Gastroesophageal sphincter (tissue), 4 donors: ENCODE measurements at regions not wholly inside any gene's neighbourhood (a gene's known extent, or its start where the extent isn't known, plus 50 kb on each side); places are given as distances from the start of the nearest gene placed in this dataset.

Experiments
- ATAC-seq: fragments of 150-250 bp; one replicate; pipeline ENCODE4 v1.9.1; 2016; ENCODE audit warnings: mild to moderate bottlenecking, moderate library complexity
- H3K27ac ChIP-seq, 4 donors: fragments of 200-600 bp; sonication (generic) in 3 of 4; 1 replicate in 3 of 4; 2 replicates in 1 of 4; pipeline ENCODE4 v1.5.1; 2016 to 2019
- H3K27me3 ChIP-seq: fragments of 200-600 bp; sonication (generic); one replicate; pipeline ENCODE4 v1.5.1; 2019
- H3K36me3 ChIP-seq, 2 donors: fragments of 200-600 bp; sonication (generic); one replicate each; pipeline ENCODE4 v1.5.1; 2019; ENCODE audit warnings: control low read depth in 1 of 2
- H3K4me1 ChIP-seq, 3 donors: fragments of 200-600 bp; sonication (generic); 1 replicate in 2 of 3; 2 replicates in 1 of 3; pipeline ENCODE4 v1.5.1; 2016 to 2019; ENCODE audit warnings: control low read depth in 2 of 3
- H3K4me3 ChIP-seq, 2 donors: fragments of 200-600 bp; sonication (generic); one replicate each; pipeline ENCODE4 v1.5.1; 2019; ENCODE audit warnings: mild to moderate bottlenecking in 1 of 2, moderate library complexity in 1 of 2
- H3K9me3 ChIP-seq, 3 donors: fragments of 200-600 bp; sonication (generic); one replicate each; pipeline ENCODE4 v1.5.1; 2017 to 2019; ENCODE audit warnings: control low read depth in 2 of 3
- EP300 ChIP-seq: sonication (generic); formaldehyde crosslinking; IDR thresholded peaks from one replicate; pipeline ENCODE4 v1.6.1; 2017; ENCODE audit warnings: antibody characterized with exemption, mild to moderate bottlenecking
- POLR2A ChIP-seq, 2 donors: fragments of 450-650 bp; IDR thresholded peaks; one replicate each; pipeline ENCODE4 v1.6.1; 2017; ENCODE audit warnings: antibody characterized with exemption in 2 of 2, mild to moderate bottlenecking in 2 of 2, moderate library complexity in 1 of 2
- POLR2AphosphoS5 ChIP-seq: sonication (generic); formaldehyde crosslinking; IDR thresholded peaks from one replicate; pipeline ENCODE4 v1.6.1; 2017; ENCODE audit warnings: antibody characterized with exemption
- WGBS, 2 donors: methylation state at CpG; one replicate each; pipeline ENCODE4 v1.1.5; 2018; ENCODE audit warnings: low coverage in 1 of 2; 5-methylcytosine and 5-hydroxymethylcytosine counted together
- TF ChIP-seq, protein P1 (sequence below), 4 experiments: fragments of 200-600 bp in 2 of 4; fragments of 450-650 bp in 2 of 4; sonication (generic) in 1 of 4; IDR thresholded peaks; one replicate each; pipeline ENCODE4 v1.5.1; 2017 to 2019; ENCODE audit warnings: antibody characterized with exemption in 4 of 4, mild to moderate bottlenecking in 2 of 4, moderate library complexity in 2 of 4

DNA sequence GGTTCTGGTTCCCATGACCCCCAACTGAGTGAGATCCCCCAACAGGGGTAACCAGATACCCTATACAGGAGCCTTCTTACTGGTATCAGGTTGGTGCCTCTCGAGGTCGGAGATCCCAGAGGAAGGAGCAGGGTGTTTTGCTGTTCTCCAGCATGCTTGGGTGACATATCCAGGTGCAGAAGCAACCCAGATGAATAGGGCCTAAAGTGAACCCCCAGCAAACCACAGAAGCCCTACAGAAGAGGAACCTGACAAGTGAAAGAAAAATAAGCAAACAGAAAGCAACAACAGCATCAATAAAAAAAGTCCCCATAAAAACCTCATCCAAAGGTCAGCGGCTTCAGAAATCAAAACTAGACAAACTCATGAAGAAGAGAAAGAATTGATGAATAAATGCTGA, 633.4 kb upstream of the CXADR start:
- WGBS, 2 donors, result 93% methylated on average over 1 of the region's 3 CpGs; no CpG with 5 or more reads in 1 of the 2 donors

DNA sequence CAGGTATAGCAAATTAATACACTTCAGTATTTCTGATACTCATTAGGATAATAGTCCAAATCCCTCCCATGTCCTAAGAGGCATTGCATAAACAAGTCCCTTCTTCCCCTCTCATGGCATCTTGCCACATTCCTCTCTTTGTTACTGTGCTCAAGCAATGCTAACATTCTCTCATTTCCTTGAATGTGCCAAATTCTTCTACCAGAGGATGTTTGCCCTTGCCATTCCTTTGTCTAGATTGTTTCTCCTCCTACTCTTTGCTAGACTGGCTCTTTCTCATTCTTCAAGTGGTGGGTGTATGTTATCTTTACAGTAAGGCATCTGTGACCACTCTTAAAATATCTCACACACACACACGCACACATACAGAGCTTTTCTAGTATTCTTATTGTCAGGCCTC, 621.0 kb upstream of the CXADR start:
- Histone ChIP-seq H3K27ac (no peak overlapping the region), H3K9me3 (no peaks in the 10 kb centered on the region), H3K4me1 (no peaks in the 10 kb centered on the region), H3K36me3 (no peaks in the 10 kb centered on the region), H3K27me3 (no peaks in the 10 kb centered on the region), H3K4me3 (no peak overlapping the region)
- no peak for ATAC-seq
- WGBS, 2 donors, result 75% methylated on average over 1 of the region's 1 CpG; no CpG with 5 or more reads in 1 of the 2 donors
- TF ChIP-seq, protein P1, sequence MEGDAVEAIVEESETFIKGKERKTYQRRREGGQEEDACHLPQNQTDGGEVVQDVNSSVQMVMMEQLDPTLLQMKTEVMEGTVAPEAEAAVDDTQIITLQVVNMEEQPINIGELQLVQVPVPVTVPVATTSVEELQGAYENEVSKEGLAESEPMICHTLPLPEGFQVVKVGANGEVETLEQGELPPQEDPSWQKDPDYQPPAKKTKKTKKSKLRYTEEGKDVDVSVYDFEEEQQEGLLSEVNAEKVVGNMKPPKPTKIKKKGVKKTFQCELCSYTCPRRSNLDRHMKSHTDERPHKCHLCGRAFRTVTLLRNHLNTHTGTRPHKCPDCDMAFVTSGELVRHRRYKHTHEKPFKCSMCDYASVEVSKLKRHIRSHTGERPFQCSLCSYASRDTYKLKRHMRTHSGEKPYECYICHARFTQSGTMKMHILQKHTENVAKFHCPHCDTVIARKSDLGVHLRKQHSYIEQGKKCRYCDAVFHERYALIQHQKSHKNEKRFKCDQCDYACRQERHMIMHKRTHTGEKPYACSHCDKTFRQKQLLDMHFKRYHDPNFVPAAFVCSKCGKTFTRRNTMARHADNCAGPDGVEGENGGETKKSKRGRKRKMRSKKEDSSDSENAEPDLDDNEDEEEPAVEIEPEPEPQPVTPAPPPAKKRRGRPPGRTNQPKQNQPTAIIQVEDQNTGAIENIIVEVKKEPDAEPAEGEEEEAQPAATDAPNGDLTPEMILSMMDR (IDR thresholded peaks at IDR 0.05), result no peak
- TF ChIP-seq POLR2AphosphoS5 (no peak), POLR2A (IDR thresholded peaks at IDR 0.05) (no peak), EP300 (no peak)

More for the DNA sequence above, 633.4 kb upstream of the CXADR start:
- no peak overlapping the region for H3K4me3 ChIP-seq
- no peak for ATAC-seq
- no peak overlapping the region for H3K27ac ChIP-seq
- TF ChIP-seq POLR2AphosphoS5, result no peak
- TF ChIP-seq, protein P1 (IDR thresholded peaks at IDR 0.05), result no peak
- TF ChIP-seq EP300, result no peak
- TF ChIP-seq POLR2A (IDR thresholded peaks at IDR 0.05), result no peak
- no peaks in the 10 kb centered on the region for H3K36me3 ChIP-seq
- H3K4me1 ChIP-seq, result no peaks in the 10 kb centered on the region
- no peaks in the 10 kb centered on the region for H3K9me3 ChIP-seq
- no peaks in the 10 kb centered on the region for H3K27me3 ChIP-seq

GRCh38 chr21:16900685-16901084, 612.2 kb upstream of the CXADR start:
- Histone ChIP-seq H3K4me3 (no peak overlapping the region), H3K27me3 (no peaks in the 10 kb centered on the region), H3K9me3 (no peaks in the 10 kb centered on the region), H3K36me3 (no peaks in the 10 kb centered on the region), H3K4me1 (no peaks in the 10 kb centered on the region), H3K27ac (no peak overlapping the region)
- no peak for ATAC-seq
- WGBS, 2 donors, result 42 to 75% methylated on average over 1 of the region's 1 CpG
- TF ChIP-seq EP300, result no peak
- TF ChIP-seq POLR2A (IDR thresholded peaks at IDR 0.05), result no peak
- TF ChIP-seq POLR2AphosphoS5, result no peak

GRCh38 chr21:16908077-16908476, 604.8 kb upstream of the CXADR start:
- ATAC-seq, result peak; percentile 81
- H3K27ac ChIP-seq, result peak overlapping the region in 3 of 4 donors; percentile 24 to 64 (median 27)
- no peaks in the 10 kb centered on the region for H3K36me3 ChIP-seq
- H3K4me1 ChIP-seq, result peaks cover 0 to 36% (median 0%) of the 10 kb centered on the region in 3 donors
- 13 to 33% methylated on average over 1 of the region's 1 CpG for WGBS, 2 donors
- no peak overlapping the region for H3K4me3 ChIP-seq
- H3K27me3 ChIP-seq, result no peaks in the 10 kb centered on the region
- TF ChIP-seq EP300, result no peak
- TF ChIP-seq, protein P1 (IDR thresholded peaks at IDR 0.05), result no peak
- peak; percentile 87 for TF ChIP-seq POLR2AphosphoS5
- TF ChIP-seq POLR2A (IDR thresholded peaks at IDR 0.05), result no peak
- no peaks in the 10 kb centered on the region for H3K9me3 ChIP-seq

DNA sequence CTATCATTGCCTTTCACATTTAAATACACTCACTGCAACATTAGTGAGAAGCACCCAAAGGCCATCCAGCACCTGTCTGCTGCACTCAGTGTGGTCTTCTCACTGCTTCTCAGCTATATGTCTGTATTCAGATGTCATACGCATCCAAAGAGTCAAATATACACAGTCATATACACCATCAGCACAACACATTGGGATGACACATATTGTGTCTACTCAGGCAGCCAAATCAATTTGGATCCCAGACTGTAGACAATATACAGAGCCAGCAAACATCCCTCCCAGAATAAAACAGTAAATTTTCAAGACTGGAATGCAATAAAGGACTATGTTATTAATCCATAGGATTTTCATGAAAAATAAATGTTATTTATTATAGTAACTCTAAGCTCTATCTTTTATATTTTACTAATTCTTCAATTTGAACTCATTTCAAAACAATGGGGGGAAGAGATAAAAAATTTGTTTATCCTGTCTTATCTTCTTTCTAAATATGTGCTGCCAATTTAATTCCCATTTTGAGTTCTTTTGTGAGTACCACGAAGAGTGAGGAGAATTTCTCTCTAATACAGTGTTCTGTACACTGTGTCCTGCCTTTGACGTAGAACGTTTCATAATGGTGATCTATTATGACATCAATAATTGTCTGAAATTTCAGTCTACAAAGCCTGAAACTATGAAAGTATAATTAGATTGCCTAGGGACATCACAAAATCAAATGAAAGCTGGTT, 602.2 kb upstream of the CXADR start:
- Histone ChIP-seq H3K27me3 (no peaks in the 10 kb centered on the region), H3K4me1 (peaks cover 0 to 36% (median 0%) of the 10 kb centered on the region in 3 donors), H3K4me3 (no peak overlapping the region), H3K27ac (peak overlapping the region in 3 of 4 donors; percentile 29 to 55 (median 53)), H3K9me3 (no peaks in the 10 kb centered on the region), H3K36me3 (no peaks in the 10 kb centered on the region)
- peak; percentile 36 for TF ChIP-seq EP300
- TF ChIP-seq, protein P1 (IDR thresholded peaks at IDR 0.05), result no peak
- no peak for TF ChIP-seq POLR2A (IDR thresholded peaks at IDR 0.05)
- TF ChIP-seq POLR2AphosphoS5, result peak; percentile 34
- WGBS, 2 donors, result 55 to 56% methylated on average over 4 of the region's 4 CpGs
- ATAC-seq, result peak; percentile 66
